ENCODE measurements at regions not wholly inside any gene's neighbourhood (a gene's known extent, or its start where the extent isn't known, plus 50 kb on each side); places are given as distances from the start of the nearest gene placed in this dataset.

GRCh38 chr17:15095935-15096334, 169.2 kb downstream of the PMP22 start:
- TF ChIP-seq CTCF (IDR thresholded peaks at IDR 0.05; ENCODE audit: low read length) (no peak), EZH2 (IDR thresholded peaks at IDR 0.05; ENCODE audit: borderline replicate concordance, low read length) (no peak)
- Histone ChIP-seq H3K9me2 (ENCODE audit: low read depth, low read length) (no peaks in the 10 kb centered on the region), H3K4me2 (ENCODE audit: low read length) (no peak overlapping the region), H3K9ac (ENCODE audit: low read length) (no peak overlapping the region), H2AFZ (ENCODE audit: low read length) (no peak overlapping the region), H3F3A (ENCODE audit: insufficient read depth, low read length) (no peaks in the 10 kb centered on the region), H3K36me3 (ENCODE audit: insufficient read depth, low read length) (no peaks in the 10 kb centered on the region), H3K4me1 (ENCODE audit: insufficient read depth, low read length, severe bottlenecking) (no peaks in the 10 kb centered on the region), H3K79me2 (ENCODE audit: insufficient read depth, low read length) (no peaks in the 10 kb centered on the region), H4K20me1 (ENCODE audit: insufficient read depth, low read length) (no peaks in the 10 kb centered on the region), H3K27me3 (ENCODE audit: insufficient read depth, low read length) (no peaks in the 10 kb centered on the region), H3K4me3 (ENCODE audit: low read depth, low read length, poor library complexity, severe bottlenecking) (no peak overlapping the region), H3K27ac (ENCODE audit: low read depth, low read length, poor library complexity, severe bottlenecking) (no peak overlapping the region), H3K9me3 (ENCODE audit: low read length) (no peaks in the 10 kb centered on the region)

GRCh38 chr17:15092762-15093161, 172.4 kb downstream of the PMP22 start:
- TF ChIP-seq EZH2 (IDR thresholded peaks at IDR 0.05; ENCODE audit: borderline replicate concordance, low read length) (no peak), CTCF (IDR thresholded peaks at IDR 0.05; ENCODE audit: low read length) (no peak)
- Histone ChIP-seq H3K9me2 (ENCODE audit: low read depth, low read length) (no peaks in the 10 kb centered on the region), H3K27ac (ENCODE audit: low read depth, low read length, poor library complexity, severe bottlenecking) (no peak overlapping the region), H3K4me1 (ENCODE audit: insufficient read depth, low read length, severe bottlenecking) (no peaks in the 10 kb centered on the region), H3K9me3 (ENCODE audit: low read length) (no peaks in the 10 kb centered on the region), H2AFZ (ENCODE audit: low read length) (no peak overlapping the region), H3K4me2 (ENCODE audit: low read length) (no peak overlapping the region), H3F3A (ENCODE audit: insufficient read depth, low read length) (no peaks in the 10 kb centered on the region), H3K9ac (ENCODE audit: low read length) (no peak overlapping the region), H3K4me3 (ENCODE audit: low read depth, low read length, poor library complexity, severe bottlenecking) (no peak overlapping the region), H3K79me2 (ENCODE audit: insufficient read depth, low read length) (no peaks in the 10 kb centered on the region), H3K36me3 (ENCODE audit: insufficient read depth, low read length) (no peaks in the 10 kb centered on the region), H3K27me3 (ENCODE audit: insufficient read depth, low read length) (no peaks in the 10 kb centered on the region), H4K20me1 (ENCODE audit: insufficient read depth, low read length) (no peaks in the 10 kb centered on the region)

GRCh38 chr17:15092261-15092660, 172.9 kb downstream of the PMP22 start:
- Histone ChIP-seq H3K4me2 (ENCODE audit: low read length) (no peak overlapping the region), H3K4me1 (ENCODE audit: insufficient read depth, low read length, severe bottlenecking) (no peaks in the 10 kb centered on the region), H3K9me2 (ENCODE audit: low read depth, low read length) (no peaks in the 10 kb centered on the region), H3K9ac (ENCODE audit: low read length) (no peak overlapping the region), H3K36me3 (ENCODE audit: insufficient read depth, low read length) (no peaks in the 10 kb centered on the region), H3K4me3 (ENCODE audit: low read depth, low read length, poor library complexity, severe bottlenecking) (no peak overlapping the region), H3K9me3 (ENCODE audit: low read length) (no peaks in the 10 kb centered on the region), H3K27ac (ENCODE audit: low read depth, low read length, poor library complexity, severe bottlenecking) (no peak overlapping the region), H3K79me2 (ENCODE audit: insufficient read depth, low read length) (no peaks in the 10 kb centered on the region), H3F3A (ENCODE audit: insufficient read depth, low read length) (no peaks in the 10 kb centered on the region), H3K27me3 (ENCODE audit: insufficient read depth, low read length) (no peaks in the 10 kb centered on the region), H4K20me1 (ENCODE audit: insufficient read depth, low read length) (no peaks in the 10 kb centered on the region), H2AFZ (ENCODE audit: low read length) (no peak overlapping the region)
- TF ChIP-seq CTCF (IDR thresholded peaks at IDR 0.05; ENCODE audit: low read length) (no peak), EZH2 (IDR thresholded peaks at IDR 0.05; ENCODE audit: borderline replicate concordance, low read length) (no peak)
